Effector CD4-positive, alpha-beta T cell (primary cell): ENCODE measurements at regions not wholly inside any gene's neighbourhood (a gene's known extent, or its start where the extent isn't known, plus 50 kb on each side); places are given as distances from the start of the nearest gene placed in this dataset.

Experiments
- DNase-seq: peaks from one replicate; pipeline ENCODE4 v3.0.0-alpha.2; 2020

- DNase-seq: no peak
These were observed 1041.8 kb downstream of the VRK1 start for GRCh38 chr14:97838986-97839385.

DNA sequence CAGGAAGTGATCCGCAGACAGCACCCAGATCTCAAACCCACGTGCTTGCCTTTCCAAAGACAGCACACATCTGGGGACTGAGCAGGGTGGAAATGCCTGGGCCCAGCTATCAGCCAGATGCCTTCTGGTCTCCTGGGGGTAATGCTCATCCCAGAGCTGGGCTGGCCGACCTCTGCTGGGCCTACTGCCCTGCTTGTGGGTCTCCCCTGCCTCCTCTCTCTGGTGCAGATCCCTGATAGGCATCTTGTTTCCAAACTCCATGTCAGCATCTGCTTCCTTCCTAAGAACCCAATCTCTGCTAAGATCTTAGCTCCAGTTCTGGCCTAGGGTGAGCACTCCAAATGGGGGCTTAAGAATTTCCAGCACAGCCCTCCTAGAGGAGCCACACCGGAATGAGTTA is 1043.0 kb downstream of the VRK1 start:
- DNase-seq: no peak

- no peak for DNase-seq
These were observed 1044.6 kb downstream of the VRK1 start for GRCh38 chr14:97841762-97842161.

GRCh38 chr14:97843066-97843465 is 1045.9 kb downstream of the VRK1 start:
- DNase-seq: no peak

- no peak for DNase-seq
These were observed 1046.9 kb downstream of the VRK1 start for GRCh38 chr14:97844042-97844441.

- DNase-seq: no peak
These were observed 1049.0 kb downstream of the VRK1 start for GRCh38 chr14:97846156-97846555.

DNA sequence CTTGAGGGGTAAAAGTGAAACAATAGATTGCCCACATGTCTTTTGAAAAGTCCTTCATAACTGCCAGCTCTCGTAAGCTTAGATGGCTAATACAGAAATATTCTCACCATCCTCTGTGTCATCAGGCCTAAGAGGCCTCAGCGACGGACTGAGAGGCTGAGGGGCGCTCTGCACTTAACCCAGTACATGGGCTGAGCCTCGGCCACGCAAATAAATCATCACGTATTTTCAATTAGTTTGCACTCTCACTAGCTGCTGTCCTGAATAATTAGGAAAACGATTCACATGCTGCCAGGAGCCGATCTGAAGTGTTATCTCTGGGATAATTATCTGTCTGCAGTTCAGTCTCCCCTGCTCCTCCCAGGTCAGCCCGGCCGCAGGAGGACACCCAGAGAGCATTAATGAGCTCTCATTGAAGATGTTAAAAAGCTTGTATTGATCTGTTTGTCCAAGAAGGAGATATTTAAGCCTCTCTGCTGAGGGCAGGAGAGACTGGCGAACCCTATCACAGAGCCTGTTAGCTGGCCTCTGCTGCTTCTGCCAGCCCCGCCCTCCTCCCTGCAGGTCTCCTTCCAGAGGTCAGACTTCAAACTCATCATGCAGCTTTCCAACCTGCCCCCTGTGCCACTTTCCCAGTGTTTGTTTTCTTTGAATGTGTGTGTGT is 1051.3 kb downstream of the VRK1 start:
- DNase-seq: no peak

DNA sequence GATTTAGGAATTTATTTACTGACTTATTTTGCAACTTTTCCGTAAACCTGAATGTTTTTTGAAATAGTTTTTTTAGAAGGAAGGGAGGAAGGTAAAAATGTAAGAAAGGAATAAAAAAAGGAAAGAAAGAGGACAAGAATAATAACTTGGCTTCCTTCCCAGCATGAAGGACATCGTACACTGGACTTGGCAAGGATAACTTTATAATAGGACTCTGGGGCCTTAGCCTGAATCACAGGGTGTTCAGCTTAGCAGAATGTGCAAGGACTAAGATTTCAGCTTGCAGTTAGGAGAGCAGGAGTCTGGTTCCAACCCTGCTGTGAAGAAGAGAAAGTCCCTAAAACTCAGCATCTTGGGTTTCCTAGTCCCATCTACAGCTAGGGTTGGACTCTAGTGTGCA is 1053.3 kb downstream of the VRK1 start:
- DNase-seq: no peak

- DNase-seq: no peak
These were observed 1053.7 kb downstream of the VRK1 start for GRCh38 chr14:97850886-97851285.

- no peak for DNase-seq
These were observed 1054.3 kb downstream of the VRK1 start for GRCh38 chr14:97851428-97851995.

DNA sequence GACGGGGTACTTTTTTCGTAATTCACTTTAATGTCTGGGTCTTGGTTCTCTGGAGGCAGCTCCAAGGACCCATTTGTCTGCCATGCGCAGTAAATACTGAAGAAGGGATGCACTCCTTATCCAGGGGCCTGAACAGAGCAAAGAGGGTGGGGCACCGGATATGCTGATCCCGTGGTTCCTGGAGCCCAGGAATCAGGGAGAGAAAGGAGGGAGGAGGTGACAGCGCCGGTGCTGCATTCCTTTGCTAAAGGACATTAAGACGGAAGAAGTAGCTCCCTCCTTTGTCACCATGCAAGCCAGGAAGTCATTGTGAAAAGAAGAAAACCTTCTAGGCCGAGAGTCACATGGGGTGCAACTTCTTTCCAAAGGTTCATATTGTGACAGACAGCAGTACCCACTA is 1057.7 kb downstream of the VRK1 start:
- no peak for DNase-seq

DNA sequence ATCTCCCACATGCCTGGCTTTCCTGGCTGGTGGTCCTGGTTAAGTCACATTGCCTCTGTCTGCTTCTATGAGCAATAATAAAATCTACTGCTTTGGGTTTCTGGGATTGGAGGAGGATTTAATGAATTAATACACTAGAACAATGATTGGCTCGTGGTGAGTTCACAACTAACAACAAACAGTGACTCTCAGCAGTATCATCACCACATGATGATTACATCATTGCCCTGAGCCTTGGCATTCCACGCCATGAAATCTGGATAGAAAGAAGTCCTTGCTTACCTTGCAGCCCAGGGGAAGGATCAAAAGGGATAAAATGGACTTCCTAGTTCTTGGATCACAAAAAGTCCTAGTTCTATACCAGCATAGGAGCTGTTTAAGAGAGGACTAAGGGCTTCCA is 1069.0 kb downstream of the VRK1 start:
- DNase-seq: no peak

DNA sequence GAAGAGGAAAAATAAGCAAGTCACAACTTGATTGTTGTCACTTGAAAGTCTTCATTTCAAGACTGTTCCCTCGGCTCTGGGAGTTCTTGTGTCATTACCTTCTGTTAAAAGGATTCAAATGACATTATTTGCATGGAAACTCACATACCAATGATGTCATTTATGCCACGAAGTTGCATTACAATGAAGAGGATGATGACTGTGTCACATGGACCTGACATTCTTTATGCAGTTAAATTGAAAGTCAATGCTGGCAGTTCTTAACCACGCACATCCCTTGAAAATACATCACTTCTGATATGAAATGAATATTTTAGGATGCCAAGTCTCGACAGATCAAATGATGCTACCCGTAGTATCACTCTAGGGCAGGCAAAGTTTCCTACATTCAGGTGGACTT is 1069.5 kb downstream of the VRK1 start:
- DNase-seq: no peak

DNA sequence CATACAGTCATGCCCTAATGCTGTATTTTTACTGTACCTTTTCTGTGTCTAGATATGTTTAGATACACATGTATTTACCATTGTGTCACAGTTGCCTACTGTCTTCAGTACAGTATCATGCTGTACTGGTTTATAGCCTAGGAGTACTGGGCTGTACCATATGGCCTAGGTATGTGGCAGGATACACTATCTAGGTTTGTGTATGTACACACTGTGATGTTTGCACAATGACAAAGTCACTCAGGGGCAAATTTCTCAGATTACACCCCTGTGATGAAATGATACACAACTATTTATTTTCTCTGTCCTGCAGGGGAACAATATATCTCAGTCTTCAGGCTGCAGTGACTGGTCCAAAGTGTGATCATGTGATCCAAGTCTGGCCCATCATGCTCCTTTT is 1076.1 kb downstream of the VRK1 start:
- no peak for DNase-seq

- DNase-seq: no peak
These were observed 1077.2 kb downstream of the VRK1 start for GRCh38 chr14:97874394-97874793.

DNA sequence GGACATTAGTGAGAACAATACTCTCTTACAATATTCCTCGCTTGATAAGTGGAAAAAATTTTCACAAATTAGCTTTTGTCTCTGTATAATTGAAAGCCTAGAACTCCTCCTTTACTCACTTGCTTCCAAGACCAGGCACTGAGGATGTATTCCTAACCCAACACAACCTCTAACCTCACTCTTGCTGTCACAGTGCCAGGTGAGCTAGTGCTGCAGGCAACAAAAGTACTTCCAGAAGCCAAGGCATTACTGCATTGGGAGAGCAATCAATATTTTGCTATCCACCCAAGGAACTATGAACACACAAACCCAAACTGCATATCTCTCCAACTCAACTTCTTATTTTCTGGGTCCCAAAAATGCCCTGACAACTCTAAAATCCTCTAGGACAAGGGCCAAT is 1081.0 kb downstream of the VRK1 start:
- DNase-seq: no peak

- DNase-seq: no peak
These were observed 1081.5 kb downstream of the VRK1 start for GRCh38 chr14:97878727-97879126.

DNA sequence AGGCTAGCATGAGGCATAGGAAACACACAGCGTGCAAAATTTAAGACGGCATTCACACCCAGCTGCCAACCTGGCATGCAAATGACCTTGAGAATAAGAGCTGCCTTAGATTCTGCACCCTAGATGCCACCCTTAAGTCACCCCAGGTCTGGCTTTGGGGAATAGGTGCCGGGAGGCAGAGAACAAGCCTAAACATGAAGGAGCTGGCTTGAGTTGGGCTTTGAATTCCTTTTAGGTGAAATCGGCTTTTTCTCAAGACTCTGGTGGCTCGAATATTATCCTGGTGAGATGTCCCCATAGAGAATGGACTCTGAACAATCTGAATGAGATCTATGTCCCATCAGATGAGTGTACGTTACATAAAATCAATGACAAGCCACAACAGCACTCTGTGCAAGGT is 1090.5 kb downstream of the VRK1 start:
- no peak for DNase-seq

DNA sequence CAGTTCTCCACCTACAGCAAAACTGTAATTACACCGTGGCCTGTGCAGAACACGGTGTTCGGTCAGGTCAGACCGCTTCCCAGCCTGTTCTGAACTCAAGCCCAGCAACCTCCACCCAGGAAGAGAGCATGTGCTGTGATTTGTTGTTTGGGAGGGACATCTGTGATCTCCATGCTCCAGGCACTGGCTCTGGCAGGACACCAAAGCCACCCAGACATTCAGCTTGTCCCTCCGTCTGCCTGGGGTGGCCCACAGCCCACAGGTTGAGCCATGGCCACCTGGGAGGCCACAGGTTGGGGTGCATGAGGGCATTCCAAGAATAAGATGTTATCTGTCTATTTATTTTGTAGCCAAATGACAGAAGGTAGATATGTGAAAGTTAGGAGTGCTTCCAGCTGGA is 1091.1 kb downstream of the VRK1 start:
- DNase-seq: no peak

GRCh38 chr14:97891515-97891914 is 1094.3 kb downstream of the VRK1 start:
- no peak for DNase-seq

DNA sequence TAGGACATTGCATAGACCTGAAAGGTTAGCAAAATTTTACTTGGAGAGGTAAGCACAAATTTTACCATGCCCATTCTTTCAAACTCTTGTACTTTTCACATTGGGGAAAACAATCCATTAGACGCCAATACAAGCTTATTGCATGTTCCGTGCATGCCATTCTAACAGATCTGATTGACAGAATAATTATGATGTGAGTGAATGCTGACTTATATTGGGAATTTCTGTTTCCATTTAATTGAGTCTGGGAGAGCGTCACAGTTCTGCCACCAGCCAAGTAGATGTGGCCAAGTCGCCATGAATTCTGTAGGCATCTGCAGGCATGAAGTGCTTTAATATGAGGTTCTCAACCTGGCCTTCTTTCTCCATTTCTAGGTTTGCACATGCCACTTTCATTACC is 1097.4 kb downstream of the VRK1 start:
- DNase-seq: no peak

DNA sequence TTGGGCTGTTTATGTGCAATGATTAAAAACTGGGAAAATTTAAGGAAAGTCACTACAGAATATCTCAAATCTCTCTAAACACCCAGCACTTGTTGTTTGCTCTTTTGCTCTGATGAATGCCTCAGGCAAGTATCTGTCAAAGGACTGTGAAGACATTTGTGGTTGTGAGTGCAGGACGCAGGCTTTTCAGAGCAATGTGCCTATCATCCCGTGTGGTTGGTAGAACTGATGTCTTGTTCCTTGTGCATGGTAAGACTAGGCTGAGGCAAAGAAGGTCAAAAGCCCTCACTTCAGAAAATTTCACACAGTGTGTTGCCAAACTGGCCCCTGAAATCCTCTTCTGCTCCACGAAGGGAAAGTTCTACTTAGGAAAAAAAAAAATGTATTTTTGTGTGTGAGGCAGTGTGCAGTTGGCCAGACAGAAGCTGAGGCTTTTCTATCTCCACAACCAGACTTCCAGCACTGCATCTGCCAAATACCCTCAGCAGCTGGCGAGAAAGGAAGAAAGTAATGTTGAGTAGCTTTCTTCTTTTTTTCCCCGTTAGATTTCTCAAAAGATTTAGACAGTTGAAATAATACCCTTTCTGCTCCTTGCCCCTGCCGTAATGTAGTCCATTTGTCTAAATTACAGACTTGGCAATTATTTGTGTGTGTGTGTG is 1103.1 kb downstream of the VRK1 start:
- DNase-seq: no peak

GRCh38 chr14:97902630-97903029 is 1105.4 kb downstream of the VRK1 start:
- DNase-seq: no peak

DNA sequence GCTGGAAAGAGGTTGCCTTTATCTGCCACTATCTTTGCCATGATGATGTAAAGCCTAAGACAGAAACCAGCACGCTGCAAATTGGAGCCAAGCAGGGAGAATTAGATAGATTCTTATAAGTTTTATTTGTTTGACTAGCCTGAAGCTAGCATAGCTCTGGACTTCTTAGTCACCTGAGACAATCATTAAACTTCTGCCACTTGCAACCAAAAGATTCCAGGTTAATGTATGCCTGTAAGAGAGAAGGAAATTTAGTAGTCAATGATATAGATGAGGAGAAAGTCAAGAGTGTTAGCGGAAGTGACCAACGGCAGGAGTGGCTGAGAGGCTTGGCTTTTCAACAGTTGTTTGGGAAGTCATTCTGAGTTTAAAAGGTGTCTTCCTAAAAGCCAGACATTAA is 1106.6 kb downstream of the VRK1 start:
- no peak for DNase-seq

DNA sequence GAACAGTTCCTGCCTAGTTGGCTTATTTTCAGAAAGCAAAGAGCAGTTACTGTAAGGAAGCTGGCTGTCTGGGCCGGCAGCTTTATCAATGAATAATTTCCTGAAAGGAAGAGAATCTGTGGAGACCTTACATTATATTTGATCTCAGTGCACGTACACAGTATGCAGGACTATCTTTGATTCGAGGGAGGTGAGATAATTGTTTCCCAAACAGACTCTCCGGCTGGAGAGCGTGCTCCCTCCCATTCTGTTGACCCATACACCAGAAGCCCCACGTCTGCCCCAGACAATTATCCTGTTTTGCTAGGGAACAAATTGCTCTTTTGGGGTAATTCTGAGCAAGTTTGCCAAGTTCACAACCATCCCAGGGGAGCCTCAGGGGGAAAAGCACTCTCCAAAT is 1115.0 kb downstream of the VRK1 start:
- no peak for DNase-seq
